GM18868 (cell line): ENCODE measurements at regions not wholly inside any gene's neighbourhood (a gene's known extent, or its start where the extent isn't known, plus 50 kb on each side); places are given as distances from the start of the nearest gene placed in this dataset.
"Not testable (repeated sequence)": the region's sequence is repeated elsewhere in the genome, so short reads cannot be mapped to it uniquely, and the experiment has no call there.

Experiments used
- ATAC-seq: cut with Tn5 transposase; IDR thresholded peaks from one replicate; pipeline ENCODE4 v1.9.1; 2021; ENCODE audit warnings: mild to moderate bottlenecking, moderate library complexity; ENCODE audit not compliant: unreplicated experiment

DNA sequence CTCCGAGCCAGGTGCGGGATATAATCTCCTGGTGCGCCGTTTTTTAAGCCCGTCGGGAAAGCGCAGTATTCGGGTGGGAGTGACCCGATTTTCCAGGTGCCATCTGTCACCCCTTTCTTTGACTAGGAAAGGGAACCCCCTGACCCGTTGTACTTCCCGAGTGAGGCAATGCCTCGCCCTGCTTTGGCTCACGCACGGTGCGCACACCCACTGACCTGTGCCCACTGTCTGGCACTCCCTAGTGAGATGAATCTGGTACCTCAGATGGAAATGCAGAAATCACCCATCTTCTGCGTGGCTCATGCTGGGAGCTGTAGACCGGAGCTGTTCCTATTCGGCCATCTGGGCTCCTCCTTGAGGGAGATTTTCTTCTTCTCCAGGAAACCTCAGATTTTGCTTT is 1135.1 kb upstream of the DIAPH2 start:
- ATAC-seq, result not testable (repeated sequence)

DNA sequence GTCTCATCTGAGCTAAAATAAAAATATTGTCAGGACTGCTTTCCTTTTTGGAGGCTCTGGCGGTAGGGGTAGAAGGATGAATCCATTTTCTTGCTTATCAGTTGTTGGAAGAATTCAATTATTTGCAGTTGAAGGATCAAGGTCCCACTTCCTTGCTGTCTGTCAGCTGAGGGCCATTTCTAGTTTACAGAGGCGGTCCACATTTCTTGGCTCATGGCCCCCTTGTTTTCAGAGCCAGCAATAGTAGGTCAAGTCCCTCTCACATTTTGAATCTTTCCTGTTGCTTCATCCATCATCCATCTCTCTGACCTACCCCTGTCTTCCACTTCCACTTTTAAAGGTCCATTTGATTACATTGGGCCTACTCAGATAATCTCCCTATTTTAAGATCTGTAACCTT is 1099.3 kb upstream of the DIAPH2 start:
- no peak for ATAC-seq

DNA sequence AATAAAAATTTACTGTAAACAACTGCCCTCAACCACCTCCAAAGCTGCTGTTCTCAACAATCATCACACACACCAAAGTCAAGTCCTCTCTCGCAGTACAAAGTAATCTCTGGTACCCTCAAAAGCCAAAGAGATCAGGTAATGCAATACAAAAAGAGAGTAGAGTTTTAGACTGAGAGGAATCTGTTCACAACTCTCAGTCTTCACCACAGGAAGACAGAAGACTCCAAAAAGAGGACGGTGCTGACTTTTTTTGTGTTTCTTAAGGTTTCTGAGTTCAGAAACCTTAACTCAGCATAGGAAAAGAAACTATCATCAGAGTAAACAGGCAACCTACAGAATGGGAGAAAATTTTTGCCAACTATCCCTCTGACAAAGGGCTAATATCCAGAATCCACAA is 1072.3 kb upstream of the DIAPH2 start:
- no peak for ATAC-seq

DNA sequence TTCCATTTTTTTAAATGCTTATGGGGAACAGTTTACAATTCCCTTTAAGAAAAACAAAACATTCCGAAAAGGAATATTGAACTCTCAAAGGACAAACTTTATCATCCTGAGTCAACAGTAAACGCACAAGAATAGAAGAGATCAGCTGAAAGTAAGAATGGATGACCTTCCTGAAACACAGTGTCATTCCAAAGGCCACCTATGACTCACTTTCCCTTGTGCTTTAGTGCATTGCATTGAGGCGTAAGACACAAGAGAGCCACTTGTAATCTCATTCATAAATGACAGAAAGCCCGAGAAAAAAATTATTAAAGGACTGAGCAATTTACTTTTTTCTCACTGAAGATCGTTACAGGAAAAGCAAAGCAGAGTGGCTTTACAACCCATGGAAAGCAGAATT is 1062.4 kb upstream of the DIAPH2 start:
- no peak for ATAC-seq

DNA sequence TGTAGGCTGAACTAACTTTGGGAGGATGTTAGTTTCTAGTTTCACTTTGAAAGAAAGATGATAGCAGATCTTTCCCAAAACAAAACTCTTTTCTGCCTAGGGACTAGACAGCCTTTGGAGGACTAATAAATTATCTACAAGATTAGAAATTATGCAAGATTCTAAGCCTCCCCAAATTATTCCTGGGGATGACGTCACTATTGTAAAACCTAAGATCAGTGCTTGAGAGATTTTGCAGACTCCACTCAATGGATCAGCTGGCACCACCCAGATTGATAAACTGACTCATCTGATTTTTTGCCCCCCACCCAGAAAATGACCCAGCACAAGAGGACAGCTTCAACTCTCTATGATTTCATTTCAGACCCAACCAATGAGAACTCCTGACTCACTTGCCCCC is 1057.9 kb upstream of the DIAPH2 start:
- ATAC-seq, result no peak

DNA sequence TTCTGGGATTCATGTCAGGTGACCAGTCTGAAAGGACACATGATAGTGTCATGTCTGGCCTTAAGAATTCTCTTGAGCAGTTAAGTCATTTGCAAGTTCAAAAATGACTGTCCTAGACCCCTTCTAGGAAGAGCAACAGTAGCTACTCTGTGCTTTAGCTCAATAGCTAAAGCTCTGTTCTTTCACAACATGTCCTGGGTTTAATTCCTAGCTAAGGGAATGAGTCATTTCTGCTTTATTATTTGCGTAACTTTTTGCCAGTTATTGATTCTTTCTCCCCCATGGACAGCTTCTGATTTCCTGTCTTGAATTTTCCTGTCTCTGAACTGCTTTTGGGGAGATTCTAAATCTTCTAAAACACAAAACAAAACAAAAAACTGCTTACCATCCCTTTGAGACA is 1055.8 kb upstream of the DIAPH2 start:
- no peak for ATAC-seq

DNA sequence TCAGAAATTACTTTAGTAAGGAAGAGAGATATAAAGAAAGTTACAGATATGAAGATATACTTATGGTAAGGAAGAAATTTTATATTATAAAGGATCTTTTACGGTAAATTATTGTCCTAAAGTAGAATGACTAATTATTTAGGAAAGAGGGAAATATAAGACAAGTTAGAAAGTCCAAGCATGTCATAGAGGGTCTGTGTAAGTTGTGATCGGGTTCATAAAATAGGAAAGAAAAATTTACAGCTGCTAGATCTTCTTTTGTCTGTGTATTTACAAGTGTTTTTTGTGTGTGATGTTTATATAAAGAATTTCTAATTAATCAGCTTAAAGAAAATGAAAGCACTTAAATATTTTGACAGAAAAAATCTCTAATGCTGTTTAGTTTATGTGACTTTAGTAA is 1054.9 kb upstream of the DIAPH2 start:
- no peak for ATAC-seq

DNA sequence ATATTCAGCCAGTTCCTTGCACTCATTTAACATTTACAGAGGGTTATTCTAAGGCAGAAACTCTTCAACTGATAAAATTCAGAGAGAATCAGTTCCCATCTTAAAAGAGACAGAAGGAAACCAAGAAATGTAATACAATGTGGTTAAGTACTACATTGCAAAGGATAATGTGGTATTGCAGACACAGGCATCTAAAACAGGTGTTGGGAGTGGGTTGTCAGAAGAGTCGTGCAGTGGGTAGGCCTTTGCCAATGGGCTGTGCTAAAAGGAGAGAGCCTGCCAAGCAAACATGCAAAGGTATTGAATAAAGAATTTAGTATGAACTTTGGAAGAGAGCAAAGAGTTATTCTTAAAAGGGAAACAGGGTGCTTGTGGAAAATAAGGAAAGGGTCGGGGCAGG is 1044.4 kb upstream of the DIAPH2 start:
- no peak for ATAC-seq

DNA sequence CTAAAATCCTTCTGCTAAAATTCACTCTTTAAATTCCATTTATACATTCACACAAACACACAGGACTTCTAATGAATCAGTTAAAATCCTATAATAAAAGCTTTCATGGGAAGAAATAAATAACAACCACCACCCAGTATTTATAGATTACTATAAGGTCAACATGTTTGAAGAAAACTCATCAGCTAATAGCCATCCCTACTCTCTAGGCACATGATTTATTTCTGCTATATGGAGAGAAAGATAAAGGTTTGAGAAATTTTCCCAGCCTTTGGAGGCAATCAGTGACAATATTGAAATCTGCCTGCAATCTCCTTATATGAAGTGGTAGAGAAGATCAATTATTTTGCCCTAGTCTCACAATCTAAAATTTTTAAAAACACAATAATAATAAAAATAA is 1038.9 kb upstream of the DIAPH2 start:
- ATAC-seq, result no peak

DNA sequence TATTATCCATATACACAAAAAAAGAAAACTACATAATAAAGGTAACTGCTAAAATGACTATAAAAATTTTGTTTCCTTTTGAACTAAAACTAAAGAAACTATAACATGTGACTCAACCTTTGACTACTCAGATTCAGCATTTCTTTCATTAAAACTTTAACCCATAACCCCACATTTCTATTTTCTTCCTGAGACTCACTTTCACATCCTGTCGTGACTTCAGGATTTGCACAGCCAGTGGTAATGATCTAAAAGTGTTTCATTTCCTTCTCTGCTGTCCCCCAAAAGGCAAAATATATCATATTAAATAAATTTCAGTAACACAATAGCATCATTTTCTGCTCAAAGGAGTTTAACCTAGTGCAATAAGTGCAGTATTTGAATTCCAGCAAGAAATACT is 1022.4 kb upstream of the DIAPH2 start:
- peak; percentile 79 for ATAC-seq

DNA sequence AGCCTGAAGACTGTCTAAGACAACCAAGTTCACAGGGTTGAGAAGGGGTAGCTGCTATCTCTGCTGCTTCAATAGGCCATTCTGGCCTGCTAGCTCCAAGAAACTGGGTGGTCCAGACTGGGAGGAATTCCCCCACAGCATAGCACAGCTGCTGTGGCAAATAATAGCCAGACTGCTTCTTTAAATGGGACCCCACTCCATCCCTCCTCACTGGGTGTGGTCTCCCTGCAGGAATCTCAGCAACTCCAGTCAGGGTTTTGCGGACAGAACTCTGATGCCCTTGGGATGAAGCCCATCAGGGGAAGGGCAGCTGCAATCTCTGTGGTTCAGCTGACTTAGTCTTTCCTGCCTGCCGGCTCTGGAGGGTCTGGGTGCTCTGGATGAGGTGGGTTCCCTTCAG is 1018.6 kb upstream of the DIAPH2 start:
- no peak for ATAC-seq

DNA sequence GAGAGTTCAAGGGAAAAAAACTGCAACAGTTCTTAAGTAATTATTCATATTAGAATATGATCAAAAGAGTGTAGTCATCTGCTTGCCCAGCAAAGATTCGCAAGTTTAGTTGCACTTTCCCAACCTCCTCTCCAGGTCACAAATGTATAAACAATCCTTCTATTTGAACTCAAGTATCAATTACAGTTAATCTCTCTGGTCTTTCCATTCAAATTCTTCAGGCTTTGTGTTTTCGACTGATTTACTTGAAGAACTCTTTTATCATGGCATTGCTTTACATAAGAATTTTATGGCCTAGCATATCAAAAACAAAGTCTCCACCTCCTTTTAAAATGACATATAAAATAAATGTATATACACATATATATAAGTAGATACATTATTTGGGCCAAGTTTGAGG is 1009.6 kb upstream of the DIAPH2 start:
- no peak for ATAC-seq

DNA sequence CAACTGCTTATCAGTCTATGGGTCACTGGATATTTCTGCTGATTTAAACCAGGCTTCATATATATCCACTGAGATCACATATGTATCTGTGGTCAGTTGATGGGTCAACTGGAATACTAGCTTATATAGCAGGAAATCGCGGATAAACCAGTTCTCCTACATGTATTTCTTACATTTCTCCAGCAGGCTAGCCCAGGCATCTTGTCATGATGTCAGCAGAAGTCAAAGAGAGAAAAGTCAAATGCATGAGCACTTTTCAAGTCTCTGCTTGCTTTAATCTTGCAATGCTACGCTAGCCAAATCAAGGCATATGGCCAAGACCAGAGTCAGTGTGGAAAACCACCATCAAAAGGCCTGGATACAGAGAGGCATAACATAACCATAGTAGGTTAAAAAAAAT is 1008.8 kb upstream of the DIAPH2 start:
- no peak for ATAC-seq

DNA sequence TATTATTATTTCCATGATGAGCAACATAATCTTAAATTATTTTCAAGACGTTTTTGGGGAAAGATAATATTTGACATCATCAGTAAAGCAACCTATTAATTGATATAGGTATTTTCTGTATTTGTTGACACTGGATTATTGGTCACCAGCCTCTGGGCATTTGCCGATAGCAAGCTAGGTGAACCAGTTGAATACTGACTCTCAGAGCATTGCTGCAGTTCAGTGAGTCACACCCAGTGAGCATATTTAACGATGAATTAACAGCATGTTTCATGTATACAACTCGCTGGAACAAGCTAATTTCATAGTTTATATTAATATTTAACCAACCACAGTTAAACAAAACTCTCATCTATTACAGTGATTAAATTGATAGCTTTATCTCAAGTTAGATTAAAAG is 1006.0 kb upstream of the DIAPH2 start:
- no peak for ATAC-seq

DNA sequence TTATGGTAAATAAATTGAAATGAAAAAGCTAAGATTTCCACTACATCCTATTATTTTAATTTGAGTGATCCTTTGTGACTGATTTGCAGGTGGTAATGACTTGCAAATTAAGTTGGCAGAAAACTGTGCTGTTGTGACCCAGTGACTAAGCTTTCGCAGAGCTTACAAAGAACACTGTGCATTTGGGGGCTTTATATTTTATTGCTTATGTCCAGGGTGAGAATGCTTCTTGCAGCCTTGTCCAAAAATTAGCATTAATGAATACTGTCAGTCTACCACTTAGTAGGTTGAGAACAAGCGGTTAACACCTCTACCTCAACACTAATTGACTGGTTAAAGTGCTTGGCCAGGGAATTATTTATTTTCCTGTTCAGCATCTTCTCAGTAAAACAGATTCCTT is 991.3 kb upstream of the DIAPH2 start:
- ATAC-seq, result no peak

DNA sequence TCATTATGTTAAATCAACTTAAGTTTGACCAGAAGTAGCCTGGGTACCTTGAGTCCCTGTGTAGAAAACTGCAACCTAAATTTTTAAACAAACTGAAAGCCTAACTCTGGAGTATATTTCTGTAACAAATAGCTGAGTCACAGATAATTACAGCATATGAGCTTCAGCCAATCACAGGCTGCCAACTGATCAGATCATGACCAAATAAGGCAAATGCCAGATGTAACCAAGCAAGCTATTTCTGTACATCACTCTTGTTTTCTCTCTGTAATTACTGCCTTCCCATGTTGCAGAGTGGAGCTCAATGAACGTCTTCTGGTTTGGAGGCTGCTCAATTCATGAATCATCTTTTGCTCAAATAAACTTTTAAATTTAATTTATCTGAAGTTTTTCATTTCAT is 980.9 kb upstream of the DIAPH2 start:
- no peak for ATAC-seq

DNA sequence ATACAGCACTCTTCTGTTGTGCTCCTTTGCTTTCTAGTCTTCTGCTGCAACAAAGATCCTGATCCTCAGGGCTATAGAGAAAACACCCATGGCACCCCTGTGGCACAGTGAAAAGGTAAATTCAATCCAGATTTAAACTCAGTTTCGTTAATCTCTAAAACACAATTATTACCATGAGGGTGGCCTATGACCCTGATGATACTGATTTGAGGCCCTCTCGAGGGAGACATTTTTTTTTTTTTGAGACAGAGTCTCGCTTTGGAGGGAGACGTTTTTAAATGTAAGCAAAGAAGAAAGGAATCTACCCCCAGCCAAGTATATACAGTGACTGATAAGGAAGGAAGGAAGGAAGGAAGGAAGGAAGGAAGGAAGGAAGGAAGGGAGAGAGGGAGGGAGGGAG is 967.8 kb upstream of the DIAPH2 start:
- no peak for ATAC-seq

DNA sequence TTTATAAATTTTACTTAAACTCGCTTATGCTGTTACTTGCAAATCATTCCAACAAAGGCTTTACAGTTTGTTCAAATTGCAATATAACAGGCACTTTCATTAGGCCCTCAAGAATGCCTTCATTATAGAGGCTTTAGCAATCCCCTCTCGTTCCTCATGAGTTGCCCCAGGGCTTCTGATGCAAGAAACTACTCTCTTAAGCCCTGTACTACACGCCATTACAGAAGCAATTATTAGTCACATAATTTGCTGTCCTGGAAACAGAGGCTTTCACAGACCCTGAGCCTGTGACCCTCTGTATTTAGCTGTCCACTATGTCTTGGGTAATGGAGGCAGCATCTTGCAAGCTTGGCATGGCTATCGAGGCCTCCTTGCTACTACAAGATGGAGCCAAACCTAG is 965.9 kb upstream of the DIAPH2 start:
- ATAC-seq, result no peak

DNA sequence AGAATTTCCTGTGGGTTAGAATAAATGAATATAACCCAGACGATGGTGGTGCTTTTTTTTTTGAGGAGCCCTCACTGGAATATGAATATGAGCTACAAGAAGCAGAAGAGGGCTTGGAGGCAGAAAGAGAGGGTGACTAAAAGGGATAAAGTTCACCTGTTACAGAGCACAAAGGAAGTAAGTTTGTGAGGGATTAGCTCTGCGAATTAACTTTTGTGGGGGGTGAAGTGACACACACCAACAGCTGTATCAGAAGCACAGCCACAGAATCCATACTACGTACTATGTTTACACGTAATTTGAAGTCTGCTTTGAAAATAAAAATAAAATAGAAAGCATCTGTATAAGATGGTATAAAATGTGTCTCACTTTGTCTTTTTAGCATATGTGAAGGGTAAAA is 963.6 kb upstream of the DIAPH2 start:
- no peak for ATAC-seq

DNA sequence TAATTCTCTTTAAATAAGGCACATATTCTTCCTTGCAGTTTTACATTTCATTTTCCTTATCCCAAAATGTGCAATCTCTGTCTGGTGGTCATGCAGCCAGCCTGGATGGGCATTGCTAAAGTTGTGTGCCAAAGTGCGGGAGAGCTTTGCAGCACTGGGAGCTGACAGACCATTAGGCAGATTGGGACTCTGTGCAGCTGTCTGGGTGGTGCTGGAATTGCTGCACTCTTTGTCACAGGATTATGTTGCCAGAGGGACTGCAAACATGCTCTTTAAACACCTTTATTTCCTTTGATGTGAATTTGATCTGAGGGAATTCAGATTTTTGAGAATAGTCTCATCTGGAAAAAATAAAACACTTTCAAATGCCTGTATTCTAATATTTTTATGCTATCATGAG is 956.2 kb upstream of the DIAPH2 start:
- no peak for ATAC-seq

DNA sequence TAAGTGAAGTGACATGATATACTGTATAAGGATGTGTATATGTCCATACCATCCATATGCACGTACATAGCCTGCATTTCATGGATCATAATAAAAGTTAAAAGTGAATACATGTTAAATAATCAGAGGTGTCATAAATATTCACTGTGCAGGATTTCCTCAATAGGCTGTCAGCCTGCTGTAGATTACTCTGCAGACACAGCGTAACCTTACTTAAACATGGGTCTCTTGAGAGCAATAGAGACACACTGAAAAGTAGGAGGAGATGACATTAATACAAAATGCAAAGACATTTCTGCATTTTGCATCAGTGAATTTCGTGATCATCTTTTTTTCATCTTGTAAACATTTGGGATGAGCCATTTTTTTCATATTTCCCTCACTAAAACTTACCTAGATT is 955.2 kb upstream of the DIAPH2 start:
- ATAC-seq, result no peak

DNA sequence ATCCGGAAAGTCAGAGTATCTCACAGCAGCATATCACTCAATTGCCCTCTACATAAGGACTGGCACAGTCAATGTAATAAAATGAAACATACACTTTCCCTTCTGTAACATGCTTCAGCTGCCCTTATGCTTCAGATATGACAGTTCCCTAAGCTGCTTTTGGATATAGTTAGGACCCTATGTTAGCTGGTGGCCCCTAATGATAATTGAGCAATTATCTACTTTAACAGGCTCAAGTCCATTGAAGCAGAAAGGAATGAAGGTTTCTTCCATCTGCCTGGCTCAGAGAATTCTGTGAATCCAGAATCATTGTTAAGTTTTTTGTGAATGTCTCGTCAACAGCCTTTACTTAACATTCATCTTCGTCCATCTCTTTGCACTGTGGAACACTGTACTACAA is 951.2 kb upstream of the DIAPH2 start:
- ATAC-seq, result no peak

DNA sequence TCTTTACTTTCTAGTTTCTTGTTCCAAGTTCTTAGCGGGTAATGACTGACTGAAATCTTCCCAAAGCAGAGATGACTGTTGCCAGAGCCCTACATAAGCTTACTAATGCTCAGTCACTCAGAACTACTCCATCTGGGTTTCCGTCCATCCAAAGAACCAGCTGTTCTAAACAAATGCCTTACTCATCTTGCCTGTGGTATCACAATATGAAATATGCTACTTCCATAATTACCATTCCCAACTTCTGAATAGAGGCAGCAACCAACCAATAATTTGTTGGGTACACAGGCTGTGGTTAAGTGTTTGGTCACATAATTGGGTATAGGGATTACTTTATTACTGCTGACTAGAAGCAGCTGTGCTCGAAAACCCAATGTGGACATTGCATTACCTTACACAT is 930.2 kb upstream of the DIAPH2 start:
- no peak for ATAC-seq

DNA sequence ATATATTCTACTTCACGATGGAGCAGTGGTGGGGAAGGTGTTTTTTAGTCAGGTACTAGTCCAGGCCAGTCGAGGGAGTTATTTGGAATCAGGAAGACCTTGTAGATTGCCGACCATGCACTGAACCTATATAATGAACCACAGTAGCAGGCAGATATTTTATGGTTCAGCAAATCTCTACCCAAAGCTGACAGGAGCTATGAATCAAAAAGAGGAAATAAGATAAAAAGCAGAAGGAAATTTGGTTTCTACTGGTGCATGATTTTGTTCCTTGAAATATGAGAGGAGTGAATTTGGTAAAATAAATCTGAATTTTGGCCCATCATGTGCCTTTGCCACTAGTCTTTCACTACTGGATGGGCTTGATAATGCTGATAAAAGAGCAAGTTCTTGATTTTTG is 924.3 kb upstream of the DIAPH2 start:
- ATAC-seq, result no peak
